ENCODE measurements at regions not wholly inside any gene's neighbourhood (a gene's known extent, or its start where the extent isn't known, plus 50 kb on each side); places are given as distances from the start of the nearest gene placed in this dataset.
"Not testable (repeated sequence)": the region's sequence is repeated elsewhere in the genome, so short reads cannot be mapped to it uniquely, and the experiment has no call there.

DNA sequence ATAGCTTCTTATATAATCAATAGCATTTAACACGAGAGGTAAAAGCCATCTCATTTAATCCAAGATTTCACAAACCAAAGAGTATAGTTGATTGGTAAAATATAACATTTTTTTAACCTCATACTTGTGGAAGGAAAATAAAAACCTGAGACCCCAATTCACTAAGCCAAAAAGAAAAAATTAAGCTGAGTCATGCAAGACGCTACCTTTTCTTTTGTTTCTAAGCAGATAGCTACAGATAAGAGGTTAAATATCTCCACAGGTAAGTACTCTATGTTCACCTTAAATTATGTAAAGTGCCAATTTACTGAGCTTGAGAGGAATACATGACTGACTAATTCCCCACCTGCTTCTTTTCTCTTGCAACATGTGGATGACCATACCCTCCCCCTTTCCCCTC, 656.4 kb downstream of the MECOM start:
- no peak overlapping the region for H3K4me3 ChIP-seq (ENCODE audit: low read length)
- TF ChIP-seq, protein P1, sequence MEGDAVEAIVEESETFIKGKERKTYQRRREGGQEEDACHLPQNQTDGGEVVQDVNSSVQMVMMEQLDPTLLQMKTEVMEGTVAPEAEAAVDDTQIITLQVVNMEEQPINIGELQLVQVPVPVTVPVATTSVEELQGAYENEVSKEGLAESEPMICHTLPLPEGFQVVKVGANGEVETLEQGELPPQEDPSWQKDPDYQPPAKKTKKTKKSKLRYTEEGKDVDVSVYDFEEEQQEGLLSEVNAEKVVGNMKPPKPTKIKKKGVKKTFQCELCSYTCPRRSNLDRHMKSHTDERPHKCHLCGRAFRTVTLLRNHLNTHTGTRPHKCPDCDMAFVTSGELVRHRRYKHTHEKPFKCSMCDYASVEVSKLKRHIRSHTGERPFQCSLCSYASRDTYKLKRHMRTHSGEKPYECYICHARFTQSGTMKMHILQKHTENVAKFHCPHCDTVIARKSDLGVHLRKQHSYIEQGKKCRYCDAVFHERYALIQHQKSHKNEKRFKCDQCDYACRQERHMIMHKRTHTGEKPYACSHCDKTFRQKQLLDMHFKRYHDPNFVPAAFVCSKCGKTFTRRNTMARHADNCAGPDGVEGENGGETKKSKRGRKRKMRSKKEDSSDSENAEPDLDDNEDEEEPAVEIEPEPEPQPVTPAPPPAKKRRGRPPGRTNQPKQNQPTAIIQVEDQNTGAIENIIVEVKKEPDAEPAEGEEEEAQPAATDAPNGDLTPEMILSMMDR (conservative IDR thresholded peaks at IDR 0.05; ENCODE audit: low read length): no peak
- no peak for DNase-seq (ENCODE audit: low read depth)

DNA sequence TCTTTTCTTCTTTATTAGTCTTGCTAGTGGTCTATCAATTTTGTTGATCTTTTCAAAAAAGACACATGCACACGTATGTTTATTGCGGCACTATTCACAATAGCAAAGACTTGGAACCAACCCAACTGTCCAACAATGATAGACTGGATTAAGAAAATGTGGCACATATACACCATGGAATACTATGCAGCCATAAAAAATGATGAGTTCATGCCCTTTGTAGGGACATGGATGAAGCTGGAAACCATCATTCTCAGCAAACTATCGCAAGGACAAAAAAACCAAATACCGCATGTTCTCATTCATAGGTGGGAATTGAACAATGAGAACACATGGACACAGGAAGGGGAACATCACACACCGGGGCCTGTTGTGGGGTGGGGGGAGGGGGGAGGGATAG, 657.1 kb downstream of the MECOM start:
- DNase-seq (ENCODE audit: low read depth); H3K4me3 ChIP-seq (ENCODE audit: low read length): not testable (repeated sequence)

DNA sequence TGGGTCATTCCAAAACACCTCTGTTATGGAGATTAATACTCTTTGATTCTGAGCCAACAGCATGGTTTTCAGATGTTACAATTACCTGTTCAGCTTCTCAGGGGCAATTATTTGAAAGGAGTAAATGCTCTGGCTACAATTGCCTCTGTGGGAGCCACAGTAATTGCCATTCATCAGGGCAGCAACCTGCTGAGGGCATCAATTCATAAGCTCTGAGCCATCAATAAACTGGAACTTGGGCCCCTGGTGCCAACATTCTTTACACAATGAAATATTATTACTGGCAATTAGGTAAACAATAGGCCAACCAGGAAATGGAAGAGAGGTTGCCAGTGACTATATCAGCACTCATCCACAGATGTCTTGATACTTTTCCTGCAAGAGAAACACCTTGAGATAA, 660.8 kb downstream of the MECOM start:
- no peak for DNase-seq (ENCODE audit: low read depth)
- H3K4me3 ChIP-seq (ENCODE audit: low read length): no peak overlapping the region
- TF ChIP-seq, protein P1 (conservative IDR thresholded peaks at IDR 0.05; ENCODE audit: low read length): no peak

DNA sequence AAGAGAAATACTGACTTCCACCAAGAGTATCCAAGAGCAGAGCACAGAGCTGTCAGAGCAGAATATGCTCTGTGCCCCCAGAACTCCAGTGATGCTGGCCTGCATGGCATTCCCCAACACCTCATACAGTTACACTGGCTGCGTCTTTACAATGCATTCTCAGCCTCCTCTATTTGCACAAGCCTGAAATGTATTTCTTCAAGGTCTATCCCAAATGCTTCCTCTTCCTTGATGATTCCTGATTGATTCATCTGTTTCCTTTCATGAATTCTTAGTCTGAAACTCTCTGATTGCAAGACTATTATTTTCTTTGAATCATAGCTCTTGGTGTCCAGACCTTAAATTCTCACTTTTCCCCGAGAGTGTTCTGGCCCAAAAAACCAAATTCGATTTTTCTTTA, 664.7 kb downstream of the MECOM start:
- no peak for DNase-seq (ENCODE audit: low read depth)
- no peak overlapping the region for H3K4me3 ChIP-seq (ENCODE audit: low read length)
- TF ChIP-seq, protein P1 (conservative IDR thresholded peaks at IDR 0.05; ENCODE audit: low read length): no peak

DNA sequence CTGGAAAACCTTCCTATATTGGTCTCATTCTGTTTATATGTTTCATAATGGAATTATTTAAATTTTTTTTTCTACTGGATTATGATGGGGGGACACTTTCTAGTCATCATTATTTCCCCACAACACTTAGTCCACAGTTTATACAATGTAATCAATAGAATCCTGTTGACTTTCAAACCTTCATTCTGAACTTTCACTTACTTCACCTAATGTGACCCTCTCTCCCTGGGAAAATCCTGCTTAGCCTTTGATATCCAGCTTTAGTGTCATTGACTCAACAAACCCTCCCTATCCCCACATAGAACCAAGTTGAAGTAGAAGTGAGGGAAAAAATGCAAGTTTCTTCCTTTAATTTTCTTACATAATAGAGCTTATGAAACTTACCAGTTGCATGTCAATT, 666.0 kb downstream of the MECOM start:
- no peak for DNase-seq (ENCODE audit: low read depth)
- TF ChIP-seq, protein P1 (conservative IDR thresholded peaks at IDR 0.05; ENCODE audit: low read length): no peak

DNA sequence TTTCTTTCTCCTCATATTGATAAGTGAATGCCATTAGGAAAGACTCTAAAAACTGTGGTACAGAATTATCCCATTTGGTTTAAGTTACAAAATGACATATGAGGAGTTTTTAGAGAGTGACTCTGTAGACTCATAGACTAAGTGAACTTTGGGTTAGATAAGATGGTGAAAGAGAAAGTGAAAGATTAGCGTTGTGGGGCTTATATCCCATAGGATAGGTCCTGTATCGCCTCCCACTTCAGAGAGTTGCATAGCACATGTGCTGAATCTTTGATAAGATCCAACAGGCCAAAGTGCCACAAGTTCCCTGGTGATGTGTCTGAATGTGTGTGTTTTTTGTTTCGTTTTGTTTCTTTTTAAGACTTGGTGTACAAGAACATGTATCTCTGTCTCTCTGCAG, 666.9 kb downstream of the MECOM start:
- 0 out of 2 replicates have a peak overlapping the region, but pooled peaks have one; percentile 2 for H3K4me3 ChIP-seq (ENCODE audit: low read length)

More for the DNA sequence above, 666.0 kb downstream of the MECOM start:
- H3K4me3 ChIP-seq (ENCODE audit: low read length): no peak overlapping the region

DNA sequence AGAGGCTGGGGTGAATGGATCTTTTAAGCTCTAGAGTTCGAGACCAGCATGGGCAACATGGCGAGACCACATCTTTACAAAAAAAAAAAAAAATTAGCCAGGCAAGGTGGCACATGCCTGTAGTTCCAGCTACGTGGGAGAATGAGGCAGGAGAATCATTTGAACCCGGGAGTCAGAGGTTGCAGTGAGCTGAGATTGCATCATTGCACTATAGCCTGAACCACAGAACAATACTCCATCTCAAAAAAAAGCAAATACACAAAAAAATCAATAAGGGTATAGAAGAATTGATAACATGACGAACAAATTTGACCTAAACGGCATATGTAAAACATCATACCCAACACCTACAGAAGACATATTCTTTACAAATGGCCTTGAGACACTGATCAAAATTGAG, 668.4 kb downstream of the MECOM start:
- TF ChIP-seq, protein P1 (conservative IDR thresholded peaks at IDR 0.05; ENCODE audit: low read length): no peak
- no peak for DNase-seq (ENCODE audit: low read depth)

More for the DNA sequence above, 666.9 kb downstream of the MECOM start:
- DNase-seq (ENCODE audit: low read depth): no peak
- TF ChIP-seq, protein P1 (conservative IDR thresholded peaks at IDR 0.05; ENCODE audit: low read length): no peak

DNA sequence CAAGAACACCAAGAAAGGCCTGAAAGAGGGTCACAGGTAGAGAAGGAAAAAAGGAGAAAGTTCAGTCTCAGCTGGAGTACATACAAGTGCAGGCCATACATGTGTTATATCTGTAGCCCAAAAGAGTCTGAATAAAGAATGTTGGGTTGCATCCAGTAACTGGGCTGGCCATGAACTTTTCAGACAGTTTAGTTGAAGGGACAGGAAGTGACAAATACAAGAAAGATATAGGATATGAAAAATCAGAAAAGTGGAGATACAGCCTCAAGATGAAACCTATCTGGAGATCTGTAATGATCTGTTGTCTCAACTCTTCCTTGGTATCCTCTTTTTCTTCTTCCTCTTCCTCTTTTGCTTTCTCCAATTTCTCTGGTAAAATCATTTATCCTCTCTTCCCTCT, 671.7 kb downstream of the MECOM start:
- no peak overlapping the region for H3K4me3 ChIP-seq (ENCODE audit: low read length)
- TF ChIP-seq, protein P1 (conservative IDR thresholded peaks at IDR 0.05; ENCODE audit: low read length): no peak
- no peak for DNase-seq (ENCODE audit: low read depth)

More for the DNA sequence above, 668.4 kb downstream of the MECOM start:
- no peak overlapping the region for H3K4me3 ChIP-seq (ENCODE audit: low read length)
